GM12891 (cell line): ENCODE measurements at regions not wholly inside any gene's neighbourhood (a gene's known extent, or its start where the extent isn't known, plus 50 kb on each side); places are given as distances from the start of the nearest gene placed in this dataset.
"Not testable (repeated sequence)": the region's sequence is repeated elsewhere in the genome, so short reads cannot be mapped to it uniquely, and the experiment has no call there.

Source experiments
- PAX5 ChIP-seq: IDR thresholded peaks from 2 replicates; pipeline ENCODE4 v1.6.1; 2011; ENCODE audit warnings: low read length, moderate library complexity, mild to moderate bottlenecking; ENCODE audit not compliant: insufficient read depth, severe bottlenecking
- POLR2A ChIP-seq: IDR thresholded peaks from 2 replicates; pipeline ENCODE4 v1.6.1; 2011; ENCODE audit warnings: low read depth, low read length, control low read depth
- POLR2AphosphoS5 ChIP-seq: IDR thresholded peaks from 2 replicates; pipeline ENCODE4 v1.6.1; 2011; ENCODE audit warnings: low read depth, low read length, control low read depth
- POU2F2 ChIP-seq: IDR thresholded peaks from 2 replicates; pipeline ENCODE4 v1.6.1; 2011; ENCODE audit warnings: low read depth, mild to moderate bottlenecking, control low read depth, low read length, moderate library complexity
- SPI1 ChIP-seq: IDR thresholded peaks from 2 replicates; pipeline ENCODE4 v1.6.1; 2011; ENCODE audit warnings: low read depth, low read length, control low read depth
- TAF1 ChIP-seq: IDR thresholded peaks from 2 replicates; pipeline ENCODE4 v1.6.1; 2011; ENCODE audit warnings: low read depth, low read length, control low read depth

DNA sequence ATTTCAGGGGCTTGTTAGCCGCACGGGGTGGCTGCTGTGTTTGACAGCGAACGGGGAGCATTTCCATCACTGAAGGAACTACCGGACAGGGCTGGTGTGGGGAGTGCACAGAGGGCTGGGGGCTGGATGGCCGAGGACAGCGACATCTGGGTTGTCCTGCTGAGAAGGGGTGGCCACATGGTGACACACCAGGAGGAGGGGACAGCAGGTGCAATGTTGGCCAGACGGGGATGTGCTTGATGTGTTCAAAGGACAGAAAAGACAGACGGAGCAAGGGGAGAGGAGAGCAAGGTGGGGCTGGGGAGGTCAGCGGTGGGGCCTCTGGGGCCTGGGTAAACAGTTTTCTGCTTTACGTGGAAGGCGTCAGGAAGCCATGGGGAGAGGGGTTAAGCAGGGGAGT is 115.7 kb downstream of the TNFRSF13B start:
- TF ChIP-seq POLR2AphosphoS5, TAF1, SPI1, POLR2A, PAX5, POU2F2: not testable (repeated sequence)
